ENCODE measurements at regions not wholly inside any gene's neighbourhood (a gene's known extent, or its start where the extent isn't known, plus 50 kb on each side); places are given as distances from the start of the nearest gene placed in this dataset.

- CTCF ChIA-PET: no interaction called here
- no peak overlapping the region for H3K4me3 ChIP-seq
- H3K9me3 ChIP-seq (ENCODE audit: insufficient read depth, low read depth): no peaks in the 10 kb centered on the region
- H2AFZ ChIP-seq: no peak overlapping the region
- H3K27me3 ChIP-seq (ENCODE audit: insufficient read depth, low read depth): no peaks in the 10 kb centered on the region
- H3K36me3 ChIP-seq (ENCODE audit: low read depth): no peaks in the 10 kb centered on the region
- no peaks in the 10 kb centered on the region for H3K9me2 ChIP-seq (ENCODE audit: insufficient read depth)
- POLR2A ChIA-PET (ENCODE audit: unreplicated experiment): no interaction called here
- TF ChIP-seq EZH2 (IDR thresholded peaks at IDR 0.05; ENCODE audit: low read depth) (no peak), CTCF (conservative IDR thresholded peaks at IDR 0.05) (no peak)
- H4K20me1 ChIP-seq (ENCODE audit: insufficient read depth): no peaks in the 10 kb centered on the region
- no peak overlapping the region for H3K4me2 ChIP-seq
- no peak overlapping the region for H3K27ac ChIP-seq
- H3F3A ChIP-seq (ENCODE audit: insufficient read depth, low read depth): no peaks in the 10 kb centered on the region
- H3K4me1 ChIP-seq (replicated peaks; ENCODE audit: insufficient read depth): no peaks in the 10 kb centered on the region
- no peaks in the 10 kb centered on the region for H3K79me2 ChIP-seq (ENCODE audit: low read depth)
- BruUV-seq (replicated peaks): no TSS peak
- DNase-seq: no peak
- intact Hi-C loops (cut with micrococcal nuclease; ENCODE audit: unreplicated experiment): no loop called here
Observed at GRCh38 chr4:14217401-14217800, 589.9 kb upstream of the BOD1L1 start.

- intact Hi-C loops (cut with micrococcal nuclease; ENCODE audit: unreplicated experiment): no loop called here
- H2AFZ ChIP-seq: no peak overlapping the region
- no peaks in the 10 kb centered on the region for H4K20me1 ChIP-seq (ENCODE audit: insufficient read depth)
- H3K9me3 ChIP-seq (ENCODE audit: insufficient read depth, low read depth): no peaks in the 10 kb centered on the region
- no peaks in the 10 kb centered on the region for H3K4me1 ChIP-seq (replicated peaks; ENCODE audit: insufficient read depth)
- DNase-seq: no peak
- H3K27ac ChIP-seq: no peak overlapping the region
- no peaks in the 10 kb centered on the region for H3K36me3 ChIP-seq (ENCODE audit: low read depth)
- no peak overlapping the region for H3K4me2 ChIP-seq
- H3F3A ChIP-seq (ENCODE audit: insufficient read depth, low read depth): no peaks in the 10 kb centered on the region
- H3K79me2 ChIP-seq (ENCODE audit: low read depth): no peaks in the 10 kb centered on the region
- TF ChIP-seq EZH2 (IDR thresholded peaks at IDR 0.05; ENCODE audit: low read depth) (no peak), CTCF (conservative IDR thresholded peaks at IDR 0.05) (no peak)
- POLR2A ChIA-PET (ENCODE audit: unreplicated experiment): no interaction called here
- no peak overlapping the region for H3K4me3 ChIP-seq
- H3K27me3 ChIP-seq (ENCODE audit: insufficient read depth, low read depth): no peaks in the 10 kb centered on the region
- no TSS peak for BruUV-seq (replicated peaks)
- no peaks in the 10 kb centered on the region for H3K9me2 ChIP-seq (ENCODE audit: insufficient read depth)
- CTCF ChIA-PET: no interaction called here
Observed at GRCh38 chr4:14218641-14219040, 591.1 kb upstream of the BOD1L1 start.

- TF ChIP-seq EZH2 (IDR thresholded peaks at IDR 0.05; ENCODE audit: low read depth) (no peak), CTCF (conservative IDR thresholded peaks at IDR 0.05) (no peak)
- H3K79me2 ChIP-seq (ENCODE audit: low read depth): no peaks in the 10 kb centered on the region
Observed at GRCh38 chr4:14221176-14221575, 593.7 kb upstream of the BOD1L1 start.

More at GRCh38 chr4:14221176-14221575, 593.7 kb upstream of the BOD1L1 start:
- H4K20me1 ChIP-seq (ENCODE audit: insufficient read depth): no peaks in the 10 kb centered on the region
- H3K9me3 ChIP-seq (ENCODE audit: insufficient read depth, low read depth): no peaks in the 10 kb centered on the region
- POLR2A ChIA-PET (ENCODE audit: unreplicated experiment): no interaction called here
- H3K4me1 ChIP-seq (replicated peaks; ENCODE audit: insufficient read depth): no peaks in the 10 kb centered on the region
- DNase-seq: no peak
- no peak overlapping the region for H3K4me3 ChIP-seq
- H3K27ac ChIP-seq: no peak overlapping the region
- H2AFZ ChIP-seq: no peak overlapping the region
- no peaks in the 10 kb centered on the region for H3F3A ChIP-seq (ENCODE audit: insufficient read depth, low read depth)
- no peaks in the 10 kb centered on the region for H3K27me3 ChIP-seq (ENCODE audit: insufficient read depth, low read depth)
- H3K9me2 ChIP-seq (ENCODE audit: insufficient read depth): no peaks in the 10 kb centered on the region
- BruUV-seq (replicated peaks): no TSS peak
- CTCF ChIA-PET: no interaction called here
- intact Hi-C loops (cut with micrococcal nuclease; ENCODE audit: unreplicated experiment): no loop called here
- H3K4me2 ChIP-seq: no peak overlapping the region
- no peaks in the 10 kb centered on the region for H3K36me3 ChIP-seq (ENCODE audit: low read depth)
